A549 (cell line): ENCODE measurements at regions not wholly inside any gene's neighbourhood (a gene's known extent, or its start where the extent isn't known, plus 50 kb on each side); places are given as distances from the start of the nearest gene placed in this dataset.

Source experiments
- ATAC-seq, 2 experiments: fragments of 200-7000 bp in 1 of 2; fragments of >200 bp in 1 of 2; cut with Nextera tagmentation in 1 of 2; cut with Tn5 transposase in 1 of 2; 3 replicates each; pipeline versions ENCODE4 v1.8.0 to v1.9.1; 2018 to 2020; ENCODE audit warnings: mild to moderate bottlenecking in 1 of 2, moderate library complexity in 1 of 2
- CTCF ChIA-PET: fragments of 300-600 bp; sonication (Branson Sonifier 250); formaldehyde crosslinking; extraction: SDS; loops from one replicate; lab custom pipeline; 2021; ENCODE audit warnings: antibody characterized with exemption, inconsistent platforms; lab: Yijun Ruan, JAX
- POLR2A ChIA-PET: fragments of 350-600 bp; formaldehyde crosslinking; extraction: SDS; loops from one replicate; lab custom pipeline; 2021; ENCODE audit warnings: antibody characterized with exemption, inconsistent platforms; lab: Yijun Ruan, JAX
- DNase-seq, 2 experiments: peaks; one replicate each; pipeline versions ENCODE4 v3.0.0 to v3.0.0-alpha.2; 2011 to 2016; ENCODE audit warnings: low read depth in 1 of 2, low spot score in 1 of 2
- FAIRE-seq: peaks from 2 replicates; lab custom pipeline; 2011; peaks lifted over from hg19 to GRCh38; lab: Jason Lieb, UNC
- H3K27ac ChIP-seq, 2 experiments: fragments of >200 bp; sonication (Bioruptor Twin); formaldehyde crosslinking; 3 replicates each; pipeline ENCODE4 v1.5.1; 2016 to 2017
- H3K4me1 ChIP-seq: fragments of >200 bp; sonication (Bioruptor Twin); formaldehyde crosslinking; 3 replicates; pipeline ENCODE4 v1.6.1; 2016
- H3K4me2 ChIP-seq: fragments of >200 bp; sonication (Bioruptor Twin); formaldehyde crosslinking; 3 replicates; pipeline ENCODE4 v1.6.1; 2016
- H3K4me3 ChIP-seq: fragments of >200 bp; sonication (Bioruptor Twin); formaldehyde crosslinking; 3 replicates; pipeline ENCODE4 v1.5.1; 2016
- H3K9me3 ChIP-seq: fragments of >200 bp; sonication (Bioruptor Twin); formaldehyde crosslinking; 3 replicates; pipeline ENCODE4 v1.6.1; 2016
- CBX2 ChIP-seq: fragments of 200-600 bp; sonication (generic); IDR thresholded peaks from 2 replicates; pipeline ENCODE4 v1.6.1; 2016; ENCODE audit warnings: low read depth, mild to moderate bottlenecking, borderline replicate concordance
- CEBPB ChIP-seq, 2 experiments: fragments of >200 bp in 1 of 2; sonication (Bioruptor Twin) in 1 of 2; formaldehyde crosslinking in 1 of 2; IDR thresholded peaks; 2 replicates each; pipeline ENCODE4 v1.6.1; 2012 to 2016
- CHD4 ChIP-seq: fragments of 200-600 bp; sonication (generic); IDR thresholded peaks from 2 replicates; pipeline ENCODE4 v1.6.1; 2016; ENCODE audit warnings: antibody characterized with exemption, mild to moderate bottlenecking, borderline replicate concordance
- EHF ChIP-seq: fragments of 250-450 bp; sonication (Bioruptor Pico); IDR thresholded peaks from 2 replicates; pipeline ENCODE4 v1.5.0; 2020; ENCODE audit warnings: mild to moderate bottlenecking
- ESRRA ChIP-seq: fragments of 150-350 bp; IDR thresholded peaks from 2 replicates; pipeline ENCODE4 v1.6.1; 2014; ENCODE audit warnings: mild to moderate bottlenecking, low read length, borderline replicate concordance
- FOSB ChIP-seq: fragments of 250-450 bp; sonication (Bioruptor Pico); IDR thresholded peaks from 2 replicates; pipeline ENCODE4 v1.5.0; 2020; ENCODE audit warnings: mild to moderate bottlenecking, moderate library complexity
- HOXA7 ChIP-seq: fragments of 250-450 bp; sonication (Bioruptor Pico); IDR thresholded peaks from 2 replicates; pipeline ENCODE4 v1.5.0; 2020; ENCODE audit warnings: mild to moderate bottlenecking, moderate library complexity
- HOXB13 ChIP-seq: fragments of 250-450 bp; sonication (Bioruptor Pico); IDR thresholded peaks from 2 replicates; pipeline ENCODE4 v1.5.0; 2020; ENCODE audit warnings: low read depth, mild to moderate bottlenecking, moderate library complexity
- HOXB5 ChIP-seq: fragments of 250-450 bp; sonication (Bioruptor Pico); IDR thresholded peaks from 2 replicates; pipeline ENCODE4 v1.5.0; 2020; ENCODE audit warnings: mild to moderate bottlenecking, moderate library complexity
- KDM1A ChIP-seq: fragments of 200-600 bp; sonication (generic); IDR thresholded peaks from 2 replicates; pipeline ENCODE4 v1.6.1; 2016; ENCODE audit warnings: low read depth, mild to moderate bottlenecking
- MAZ ChIP-seq: fragments of 150-350 bp; IDR thresholded peaks from 2 replicates; pipeline ENCODE4 v1.6.1; 2014; ENCODE audit warnings: antibody characterized with exemption, low read depth, low read length, borderline replicate concordance
- NFE2L2 ChIP-seq: fragments of 150-350 bp; conservative IDR thresholded peaks from 2 replicates; pipeline ENCODE4 v1.6.1; 2014; ENCODE audit warnings: low read length
- POLR2AphosphoS2 ChIP-seq: conservative IDR thresholded peaks from 2 replicates; pipeline ENCODE4 v1.6.1; 2012; ENCODE audit warnings: low read length, improper control_type of control experiment, inconsistent platforms
- RAD21 ChIP-seq, 2 experiments: fragments of >200 bp in 1 of 2; sonication (Bioruptor Twin) in 1 of 2; formaldehyde crosslinking in 1 of 2; IDR thresholded peaks in 1 of 2; conservative IDR thresholded peaks in 1 of 2; 2 replicates in 1 of 2; 3 replicates in 1 of 2; pipeline ENCODE4 v1.6.1; 2012 to 2018; ENCODE audit warnings: inconsistent platforms in 1 of 2
- RARB ChIP-seq: fragments of 250-450 bp; sonication (Bioruptor Pico); IDR thresholded peaks from 2 replicates; pipeline ENCODE4 v1.8.0; 2021; ENCODE audit warnings: mild to moderate bottlenecking, moderate library complexity
- RFX5 ChIP-seq: fragments of 450-650 bp; IDR thresholded peaks from 2 replicates; pipeline ENCODE4 v1.7.1; 2014; ENCODE audit warnings: antibody characterized with exemption, mild to moderate bottlenecking, moderate library complexity
- RNF2 ChIP-seq: fragments of 200-600 bp; sonication (generic); IDR thresholded peaks from 2 replicates; pipeline ENCODE4 v1.6.1; 2016; ENCODE audit warnings: low read depth, mild to moderate bottlenecking, antibody characterized with exemption, moderate library complexity, borderline replicate concordance
- SREBF2 ChIP-seq: fragments of 450-650 bp; IDR thresholded peaks from 2 replicates; pipeline ENCODE4 v1.6.1; 2014; ENCODE audit warnings: mild to moderate bottlenecking, moderate library complexity
- TFCP2L1 ChIP-seq: fragments of 250-450 bp; sonication (Bioruptor Pico); IDR thresholded peaks from 2 replicates; pipeline ENCODE4 v1.5.0; 2021; ENCODE audit warnings: mild to moderate bottlenecking
- TP53 ChIP-seq: fragments of 250-450 bp; sonication (Bioruptor Pico); IDR thresholded peaks from 2 replicates; pipeline ENCODE4 v1.5.0; 2021; ENCODE audit warnings: mild to moderate bottlenecking, moderate library complexity
- WGBS: methylation state at CpG from one replicate; pipeline ENCODE4 v1.1.6; 2017; ENCODE audit errors: missing lambda C conversion rate; 5-methylcytosine and 5-hydroxymethylcytosine counted together
- TF ChIP-seq, protein P1 (sequence below): fragments of >200 bp; sonication (Bioruptor Twin); formaldehyde crosslinking; IDR thresholded peaks from 3 replicates; pipeline ENCODE4 v1.5.1; 2016
- TF ChIP-seq, protein P2 (sequence below): IDR thresholded peaks from 2 replicates; pipeline ENCODE4 v1.6.1; 2012

DNA sequence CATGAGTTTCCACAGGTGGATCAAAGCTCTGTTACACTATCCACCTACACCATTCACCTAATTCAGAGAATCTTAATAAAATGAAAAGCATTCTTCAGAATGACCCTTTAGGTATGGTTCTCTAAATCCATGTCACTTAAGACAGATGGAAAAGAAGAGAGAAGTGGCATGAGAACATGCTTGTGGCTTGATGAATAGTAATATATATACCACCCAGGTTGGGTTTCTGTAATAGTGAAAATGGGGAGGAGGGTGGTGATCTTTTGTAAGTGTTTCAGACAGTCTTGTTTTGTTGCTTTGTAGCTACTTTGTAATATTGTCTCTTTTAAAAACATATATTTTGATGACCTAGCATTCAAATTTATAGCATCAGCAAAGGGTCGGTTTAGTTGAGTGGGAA is 469.8 kb downstream of the USP25 start (continued):
- TF ChIP-seq, protein P1, sequence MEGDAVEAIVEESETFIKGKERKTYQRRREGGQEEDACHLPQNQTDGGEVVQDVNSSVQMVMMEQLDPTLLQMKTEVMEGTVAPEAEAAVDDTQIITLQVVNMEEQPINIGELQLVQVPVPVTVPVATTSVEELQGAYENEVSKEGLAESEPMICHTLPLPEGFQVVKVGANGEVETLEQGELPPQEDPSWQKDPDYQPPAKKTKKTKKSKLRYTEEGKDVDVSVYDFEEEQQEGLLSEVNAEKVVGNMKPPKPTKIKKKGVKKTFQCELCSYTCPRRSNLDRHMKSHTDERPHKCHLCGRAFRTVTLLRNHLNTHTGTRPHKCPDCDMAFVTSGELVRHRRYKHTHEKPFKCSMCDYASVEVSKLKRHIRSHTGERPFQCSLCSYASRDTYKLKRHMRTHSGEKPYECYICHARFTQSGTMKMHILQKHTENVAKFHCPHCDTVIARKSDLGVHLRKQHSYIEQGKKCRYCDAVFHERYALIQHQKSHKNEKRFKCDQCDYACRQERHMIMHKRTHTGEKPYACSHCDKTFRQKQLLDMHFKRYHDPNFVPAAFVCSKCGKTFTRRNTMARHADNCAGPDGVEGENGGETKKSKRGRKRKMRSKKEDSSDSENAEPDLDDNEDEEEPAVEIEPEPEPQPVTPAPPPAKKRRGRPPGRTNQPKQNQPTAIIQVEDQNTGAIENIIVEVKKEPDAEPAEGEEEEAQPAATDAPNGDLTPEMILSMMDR = no peak
- TF ChIP-seq MAZ (no peak), TP53 (CRISPR knock-in tag) (no peak), CBX2 (no peak), CEBPB (IDR thresholded peaks at IDR 0.05) (no peak), TFCP2L1 (CRISPR knock-in tag) (no peak)
- TF ChIP-seq, all 56 proteins: peak for 0

DNA sequence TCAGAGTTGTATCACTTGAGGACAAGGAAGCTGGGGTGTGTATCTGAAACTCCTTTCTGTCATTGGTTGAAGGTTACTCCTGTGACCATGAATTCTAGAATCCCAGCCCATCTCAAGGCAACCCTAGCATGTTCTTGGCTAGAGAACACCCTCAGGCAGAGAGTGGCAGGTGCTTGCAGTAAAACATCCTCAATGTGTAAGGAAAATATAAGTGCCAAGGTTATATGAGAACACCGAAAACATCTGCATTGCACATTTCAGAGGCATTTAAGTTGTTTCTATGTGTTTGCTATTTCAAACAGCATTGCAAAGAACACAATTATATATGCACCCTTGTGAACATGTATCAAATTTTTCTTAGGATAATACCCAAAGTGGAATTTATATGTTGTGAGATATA is 471.9 kb downstream of the USP25 start:
- TF ChIP-seq ESRRA (no peak), KDM1A (no peak), RARB (CRISPR knock-in tag) (no peak), FOSB (CRISPR knock-in tag) (no peak), NFE2L2 (no peak), RFX5 (no peak), RNF2 (no peak), RAD21 (conservative IDR thresholded peaks at IDR 0.05 in 1 of 2, IDR thresholded peaks at IDR 0.05 in 1 of 2) (no peak), HOXA7 (CRISPR knock-in tag) (no peak), CBX2 (no peak), CHD4 (no peak), EHF (no peak), HOXB13 (CRISPR knock-in tag) (no peak), POLR2AphosphoS2 (no peak), SREBF2 (no peak)
- TF ChIP-seq, protein P2, sequence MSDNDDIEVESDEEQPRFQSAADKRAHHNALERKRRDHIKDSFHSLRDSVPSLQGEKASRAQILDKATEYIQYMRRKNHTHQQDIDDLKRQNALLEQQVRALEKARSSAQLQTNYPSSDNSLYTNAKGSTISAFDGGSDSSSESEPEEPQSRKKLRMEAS = no peak
- 90% methylated on average over 1 of the region's 1 CpG for WGBS
- no peak overlapping the region for H3K4me3 ChIP-seq
- no peak for ATAC-seq
- H3K9me3 ChIP-seq = no peaks in the 10 kb centered on the region
- POLR2A ChIA-PET = no interaction called here
- no peak for FAIRE-seq
- no peak overlapping the region for H3K27ac ChIP-seq
- no peak for DNase-seq
- peaks cover 7% of the 10 kb centered on the region for H3K4me1 ChIP-seq
- CTCF ChIA-PET = no interaction called here
- H3K4me2 ChIP-seq = no peak overlapping the region

DNA sequence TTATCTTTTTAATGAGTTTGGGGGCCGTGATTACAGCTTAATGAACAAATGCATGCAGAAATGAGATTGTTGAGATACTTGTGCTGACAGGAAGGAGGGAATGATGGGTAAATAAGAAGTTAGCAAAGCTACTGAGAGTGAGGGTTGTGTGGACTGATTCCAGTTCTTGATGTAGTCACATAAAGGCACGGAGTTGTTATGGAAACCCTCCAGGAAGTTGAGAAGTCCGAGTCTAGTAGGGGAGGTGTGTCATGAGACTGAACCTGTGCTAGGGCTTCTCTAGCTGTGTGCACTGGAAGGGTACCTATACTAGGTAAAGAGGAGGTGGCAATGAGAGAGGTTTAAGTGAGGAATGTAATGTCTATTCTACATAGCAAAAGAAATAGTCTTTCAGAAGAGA is 475.7 kb downstream of the USP25 start:
- Histone ChIP-seq H3K9me3 (no peaks in the 10 kb centered on the region), H3K4me1 (no peaks in the 10 kb centered on the region), H3K4me3 (no peak overlapping the region)
- CTCF ChIA-PET = no interaction called here
- 83% methylated on average over 3 of the region's 3 CpGs for WGBS
- TF ChIP-seq HOXB5 (CRISPR knock-in tag) = no peak
- TF ChIP-seq, all 56 proteins: peak for 0
- POLR2A ChIA-PET = no interaction called here
- ATAC-seq (no peak), FAIRE-seq (no peak), DNase-seq (no peak)
- Histone ChIP-seq H3K4me2 (no peak overlapping the region), H3K27ac (no peak overlapping the region)
